A549 (cell line): ENCODE measurements at regions not wholly inside any gene's neighbourhood (a gene's known extent, or its start where the extent isn't known, plus 50 kb on each side); places are given as distances from the start of the nearest gene placed in this dataset.

ENCODE experiments used
- ATAC-seq, 2 experiments: fragments of 200-7000 bp in 1 of 2; fragments of >200 bp in 1 of 2; cut with Nextera tagmentation in 1 of 2; cut with Tn5 transposase in 1 of 2; 3 replicates each; pipeline versions ENCODE4 v1.8.0 to v1.9.1; 2018 to 2020; ENCODE audit warnings: mild to moderate bottlenecking in 1 of 2, moderate library complexity in 1 of 2
- CTCF ChIA-PET: fragments of 300-600 bp; sonication (Branson Sonifier 250); formaldehyde crosslinking; extraction: SDS; loops from one replicate; lab custom pipeline; 2021; ENCODE audit warnings: antibody characterized with exemption, inconsistent platforms; lab: Yijun Ruan, JAX
- POLR2A ChIA-PET: fragments of 350-600 bp; formaldehyde crosslinking; extraction: SDS; loops from one replicate; lab custom pipeline; 2021; ENCODE audit warnings: antibody characterized with exemption, inconsistent platforms; lab: Yijun Ruan, JAX
- DNase-seq, 2 experiments: peaks; one replicate each; pipeline versions ENCODE4 v3.0.0 to v3.0.0-alpha.2; 2011 to 2016; ENCODE audit warnings: low read depth in 1 of 2, low spot score in 1 of 2
- FAIRE-seq: peaks from 2 replicates; lab custom pipeline; 2011; peaks lifted over from hg19 to GRCh38; lab: Jason Lieb, UNC
- H3K27ac ChIP-seq, 2 experiments: fragments of >200 bp; sonication (Bioruptor Twin); formaldehyde crosslinking; 3 replicates each; pipeline ENCODE4 v1.5.1; 2016 to 2017
- H3K4me1 ChIP-seq: fragments of >200 bp; sonication (Bioruptor Twin); formaldehyde crosslinking; 3 replicates; pipeline ENCODE4 v1.6.1; 2016
- H3K4me2 ChIP-seq: fragments of >200 bp; sonication (Bioruptor Twin); formaldehyde crosslinking; 3 replicates; pipeline ENCODE4 v1.6.1; 2016
- H3K4me3 ChIP-seq: fragments of >200 bp; sonication (Bioruptor Twin); formaldehyde crosslinking; 3 replicates; pipeline ENCODE4 v1.5.1; 2016
- H3K9me3 ChIP-seq: fragments of >200 bp; sonication (Bioruptor Twin); formaldehyde crosslinking; 3 replicates; pipeline ENCODE4 v1.6.1; 2016
- CBX2 ChIP-seq: fragments of 200-600 bp; sonication (generic); IDR thresholded peaks from 2 replicates; pipeline ENCODE4 v1.6.1; 2016; ENCODE audit warnings: low read depth, mild to moderate bottlenecking, borderline replicate concordance
- CBX8 ChIP-seq: fragments of 200-600 bp; sonication (generic); IDR thresholded peaks from 2 replicates; pipeline ENCODE4 v1.6.1; 2016
- CHD4 ChIP-seq: fragments of 200-600 bp; sonication (generic); IDR thresholded peaks from 2 replicates; pipeline ENCODE4 v1.6.1; 2016; ENCODE audit warnings: antibody characterized with exemption, mild to moderate bottlenecking, borderline replicate concordance
- EHF ChIP-seq: fragments of 250-450 bp; sonication (Bioruptor Pico); IDR thresholded peaks from 2 replicates; pipeline ENCODE4 v1.5.0; 2020; ENCODE audit warnings: mild to moderate bottlenecking
- FOSB ChIP-seq: fragments of 250-450 bp; sonication (Bioruptor Pico); IDR thresholded peaks from 2 replicates; pipeline ENCODE4 v1.5.0; 2020; ENCODE audit warnings: mild to moderate bottlenecking, moderate library complexity
- FOSL2 ChIP-seq, 2 experiments: fragments of 450-650 bp in 1 of 2; fragments of >200 bp in 1 of 2; sonication (Bioruptor Twin) in 1 of 2; formaldehyde crosslinking; IDR thresholded peaks; 2 replicates each; pipeline versions ENCODE4 v1.5.0 to v1.6.1; 2016 to 2020; ENCODE audit warnings: mild to moderate bottlenecking in 1 of 2, moderate library complexity in 1 of 2
- HEYL ChIP-seq: fragments of 250-450 bp; sonication (Bioruptor Pico); IDR thresholded peaks from 2 replicates; pipeline ENCODE4 v1.8.0; 2021; ENCODE audit warnings: mild to moderate bottlenecking, moderate library complexity
- HOXA7 ChIP-seq: fragments of 250-450 bp; sonication (Bioruptor Pico); IDR thresholded peaks from 2 replicates; pipeline ENCODE4 v1.5.0; 2020; ENCODE audit warnings: mild to moderate bottlenecking, moderate library complexity
- HOXB13 ChIP-seq: fragments of 250-450 bp; sonication (Bioruptor Pico); IDR thresholded peaks from 2 replicates; pipeline ENCODE4 v1.5.0; 2020; ENCODE audit warnings: low read depth, mild to moderate bottlenecking, moderate library complexity
- HOXB5 ChIP-seq: fragments of 250-450 bp; sonication (Bioruptor Pico); IDR thresholded peaks from 2 replicates; pipeline ENCODE4 v1.5.0; 2020; ENCODE audit warnings: mild to moderate bottlenecking, moderate library complexity
- KDM1A ChIP-seq: fragments of 200-600 bp; sonication (generic); IDR thresholded peaks from 2 replicates; pipeline ENCODE4 v1.6.1; 2016; ENCODE audit warnings: low read depth, mild to moderate bottlenecking
- NFE2L2 ChIP-seq: fragments of 150-350 bp; conservative IDR thresholded peaks from 2 replicates; pipeline ENCODE4 v1.6.1; 2014; ENCODE audit warnings: low read length
- POLR2AphosphoS2 ChIP-seq: conservative IDR thresholded peaks from 2 replicates; pipeline ENCODE4 v1.6.1; 2012; ENCODE audit warnings: low read length, improper control_type of control experiment, inconsistent platforms
- RCOR1 ChIP-seq: fragments of 150-350 bp; IDR thresholded peaks from 2 replicates; pipeline ENCODE4 v1.6.1; 2014; ENCODE audit warnings: antibody characterized with exemption, low read length, low read depth
- SMC3 ChIP-seq: fragments of >200 bp; sonication (Bioruptor Twin); formaldehyde crosslinking; IDR thresholded peaks from 3 replicates; pipeline ENCODE4 v1.6.1; 2018; ENCODE audit warnings: inconsistent platforms
- ZC3H11A ChIP-seq: fragments of 450-650 bp; IDR thresholded peaks from 2 replicates; pipeline ENCODE4 v1.6.1; 2014; ENCODE audit warnings: antibody characterized with exemption, mild to moderate bottlenecking
- ZFP36 ChIP-seq: fragments of 450-650 bp; IDR thresholded peaks from 2 replicates; pipeline ENCODE4 v1.6.1; 2014; ENCODE audit warnings: borderline replicate concordance; ENCODE audit not compliant: partially characterized antibody
- WGBS: methylation state at CpG from one replicate; pipeline ENCODE4 v1.1.6; 2017; ENCODE audit errors: missing lambda C conversion rate; 5-methylcytosine and 5-hydroxymethylcytosine counted together
- TF ChIP-seq, protein P1 (sequence below): fragments of 250-450 bp; sonication (Bioruptor Pico); IDR thresholded peaks from 2 replicates; pipeline ENCODE4 v1.5.0; 2020; ENCODE audit warnings: low read depth, mild to moderate bottlenecking, moderate library complexity
- TF ChIP-seq, protein P2 (sequence below): IDR thresholded peaks from 2 replicates; pipeline ENCODE4 v1.6.1; 2012; ENCODE audit warnings: low read depth, borderline replicate concordance
- TF ChIP-seq, protein P3 (sequence below): fragments of 450-650 bp; IDR thresholded peaks from 2 replicates; pipeline ENCODE4 v1.6.1; 2014; ENCODE audit warnings: antibody characterized with exemption
- TF ChIP-seq, protein P4 (sequence below): fragments of >200 bp; sonication (Bioruptor Twin); formaldehyde crosslinking; IDR thresholded peaks from 2 replicates; pipeline ENCODE4 v1.6.1; 2016
- TF ChIP-seq, protein P5 (sequence below): IDR thresholded peaks from 2 replicates; pipeline ENCODE4 v1.6.1; 2012
- TF ChIP-seq, protein P6 (sequence below): fragments of 200-600 bp; sonication (generic); IDR thresholded peaks from 2 replicates; pipeline ENCODE4 v1.6.1; 2016; ENCODE audit warnings: antibody characterized with exemption, mild to moderate bottlenecking, moderate library complexity

DNA sequence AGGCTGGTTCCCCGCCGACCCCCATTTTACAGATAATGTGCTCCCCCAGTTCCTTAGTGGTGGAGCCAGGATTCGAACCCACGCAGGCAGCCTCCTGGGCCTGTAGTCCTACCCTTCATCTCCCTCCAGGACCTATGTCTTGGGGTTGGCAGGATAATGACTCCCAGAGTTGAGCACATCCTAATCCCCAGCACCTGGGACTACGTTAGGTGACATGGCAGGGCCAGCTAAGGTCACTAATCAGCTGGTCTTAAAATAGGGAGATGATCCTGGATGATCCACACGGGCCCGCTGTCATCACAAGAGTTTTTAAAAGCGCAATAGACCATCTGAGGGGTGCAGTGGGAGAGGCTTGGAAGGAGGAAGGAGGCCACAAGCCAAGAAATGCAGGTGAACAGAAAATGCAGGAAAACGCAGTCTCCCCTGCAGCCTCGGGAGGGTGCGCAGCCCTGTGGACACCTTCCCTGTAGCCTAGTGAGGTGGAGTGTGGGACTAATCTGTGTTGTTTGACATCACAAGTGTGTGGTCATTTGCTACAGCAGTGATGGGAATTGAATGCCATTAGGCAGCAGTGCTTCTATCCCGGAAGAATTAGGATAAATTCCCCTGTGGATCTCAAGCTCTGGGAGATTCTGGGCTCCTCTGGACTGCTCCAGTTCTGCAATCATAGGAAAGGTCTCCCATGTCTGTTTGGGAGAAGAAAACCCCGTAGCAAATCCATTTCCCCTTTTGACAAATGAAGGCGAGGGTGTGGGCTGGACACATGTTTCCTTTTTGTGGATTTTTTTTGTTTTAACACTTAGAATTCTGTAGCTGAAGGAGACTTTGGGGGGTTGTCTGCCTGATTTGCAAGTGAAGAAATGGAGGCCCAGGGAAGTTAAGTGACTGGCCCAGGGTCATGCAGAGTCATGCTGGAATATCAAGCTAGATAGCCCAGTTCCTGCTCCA lies 297.7 kb downstream of the SEC14L1 start:
- TF ChIP-seq HOXB5 (no peak), SMC3 (no peak), CBX2 (no peak), HEYL (CRISPR knock-in tag) (no peak)
- CTCF ChIA-PET, result interaction anchor here (1.0 to 5.6 kb wide), 9 partner anchors 8 to 107 kb away, joined by 3 to 28 read pairs (median 4); no protein-coding TSS in a partner anchor

DNA sequence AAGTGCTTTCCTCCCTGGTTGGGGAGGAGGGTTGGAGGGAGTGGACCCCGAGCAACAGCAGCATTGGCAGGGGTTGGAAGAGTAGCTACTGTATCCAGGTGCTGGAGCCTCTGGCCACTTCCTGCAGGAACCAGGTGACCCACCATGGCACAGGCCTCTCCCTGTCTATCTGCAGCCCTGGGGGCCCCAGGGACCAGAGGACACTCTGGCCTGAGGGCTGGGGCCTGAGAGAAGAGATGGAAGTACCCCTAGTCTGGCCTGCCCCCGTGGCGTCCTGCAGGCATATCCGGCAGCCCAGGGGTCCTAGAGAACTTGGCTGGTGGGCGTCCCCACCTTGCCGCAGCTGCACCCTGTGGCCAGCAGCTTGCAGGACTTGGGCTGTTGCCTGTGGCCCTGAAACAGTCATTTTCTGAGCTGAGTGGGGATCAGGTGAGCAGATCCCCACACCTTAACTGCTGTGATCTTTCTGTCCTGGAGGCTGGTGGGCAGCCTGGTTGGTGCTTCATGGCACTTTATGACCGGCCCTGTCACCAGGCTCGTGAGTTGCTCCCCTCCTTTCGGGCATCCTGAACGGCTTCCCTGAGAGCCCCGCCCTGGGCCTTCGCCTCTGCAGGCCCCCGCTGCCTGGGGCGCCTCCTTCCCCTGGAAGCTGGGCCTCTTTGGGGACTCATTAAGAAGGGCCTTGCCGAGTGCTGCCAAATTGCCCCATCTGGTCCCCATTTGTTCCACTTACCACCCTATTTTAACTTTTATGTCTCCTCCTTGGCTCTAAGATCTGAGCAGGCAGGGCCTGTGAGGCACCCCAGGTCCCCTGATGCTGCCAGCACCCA lies 298.6 kb downstream of the SEC14L1 start:
- 94% methylated on average over 15 of the region's 15 CpGs for WGBS
- no peak for ATAC-seq
- peaks cover 8% of the 10 kb centered on the region; the same call in 1 of the 3 replicates for H3K4me1 ChIP-seq
- CTCF ChIA-PET, result interaction anchor here (1.0 to 5.6 kb wide), 11 partner anchors 8 to 108 kb away, joined by 3 to 28 read pairs (median 4); no protein-coding TSS in a partner anchor
- no peak for FAIRE-seq
- peak overlapping the region in 1 of 2 experiments; percentile 30; a peak in 1 of 6 replicates for H3K27ac ChIP-seq
- DNase-seq, result no peak
- H3K9me3 ChIP-seq, result no peaks in the 10 kb centered on the region
- H3K4me3 ChIP-seq, result no peak overlapping the region
- no peak for TF ChIP-seq HEYL (CRISPR knock-in tag)
- TF ChIP-seq ZFP36, result no peak
- TF ChIP-seq EHF (CRISPR knock-in tag), result no peak
- TF ChIP-seq HOXB13, result no peak
- TF ChIP-seq NFE2L2, result no peak
- TF ChIP-seq, protein P1, sequence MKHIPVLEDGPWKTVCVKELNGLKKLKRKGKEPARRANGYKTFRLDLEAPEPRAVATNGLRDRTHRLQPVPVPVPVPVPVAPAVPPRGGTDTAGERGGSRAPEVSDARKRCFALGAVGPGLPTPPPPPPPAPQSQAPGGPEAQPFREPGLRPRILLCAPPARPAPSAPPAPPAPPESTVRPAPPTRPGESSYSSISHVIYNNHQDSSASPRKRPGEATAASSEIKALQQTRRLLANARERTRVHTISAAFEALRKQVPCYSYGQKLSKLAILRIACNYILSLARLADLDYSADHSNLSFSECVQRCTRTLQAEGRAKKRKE (CRISPR knock-in tag), result no peak
- TF ChIP-seq FOSL2 (IDR thresholded peaks at IDR 0.05), result no peak
- no peak for TF ChIP-seq FOSL2 (CRISPR knock-in tag; IDR thresholded peaks at IDR 0.05)
- TF ChIP-seq CBX8, result no peak
- TF ChIP-seq POLR2AphosphoS2, result no peak
- TF ChIP-seq HOXB5, result no peak
- TF ChIP-seq CHD4, result no peak
- TF ChIP-seq, protein P2, sequence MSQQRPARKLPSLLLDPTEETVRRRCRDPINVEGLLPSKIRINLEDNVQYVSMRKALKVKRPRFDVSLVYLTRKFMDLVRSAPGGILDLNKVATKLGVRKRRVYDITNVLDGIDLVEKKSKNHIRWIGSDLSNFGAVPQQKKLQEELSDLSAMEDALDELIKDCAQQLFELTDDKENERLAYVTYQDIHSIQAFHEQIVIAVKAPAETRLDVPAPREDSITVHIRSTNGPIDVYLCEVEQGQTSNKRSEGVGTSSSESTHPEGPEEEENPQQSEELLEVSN, result no peak
- no peak for TF ChIP-seq RCOR1
- TF ChIP-seq, all 56 proteins: peak for 0
- POLR2A ChIA-PET, result no interaction called here
- H3K4me2 ChIP-seq, result no peak overlapping the region

More for the DNA sequence above, 297.7 kb downstream of the SEC14L1 start:
- ATAC-seq (no peak; a peak in 1 of 6 replicates), FAIRE-seq (no peak), DNase-seq (no peak)
- 91% methylated on average over 14 of the region's 14 CpGs for WGBS
- POLR2A ChIA-PET, result no interaction called here
- no peak overlapping the region for H3K4me2 ChIP-seq
- peaks cover 8% of the 10 kb centered on the region; the same call in 1 of the 3 replicates for H3K4me1 ChIP-seq
- peak overlapping the region in 1 of 2 experiments; percentile 30; a peak in 1 of 6 replicates for H3K27ac ChIP-seq
- H3K9me3 ChIP-seq, result no peaks in the 10 kb centered on the region
- H3K4me3 ChIP-seq, result no peak overlapping the region

DNA sequence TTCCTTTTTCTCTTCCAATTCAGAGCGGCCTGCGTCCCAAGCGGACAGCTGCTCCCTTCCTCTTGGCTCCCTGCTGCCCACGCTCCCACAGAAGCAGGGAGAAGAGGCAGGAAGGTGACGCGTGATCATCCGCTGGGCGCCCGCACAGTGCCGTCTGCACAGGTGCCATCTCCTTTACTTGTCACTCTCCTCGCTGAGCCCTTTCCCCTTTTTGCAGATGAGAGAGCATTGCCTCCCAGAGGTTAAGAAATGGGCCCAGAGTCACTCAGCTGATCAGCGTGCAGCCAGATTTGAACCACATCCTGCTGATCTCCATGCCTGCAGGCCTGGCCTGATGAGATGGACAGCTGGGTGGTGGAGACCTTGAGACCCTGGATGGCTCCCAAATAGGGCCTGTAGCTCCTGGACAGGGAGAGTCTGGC lies 299.8 kb downstream of the SEC14L1 start:
- peaks cover 8% of the 10 kb centered on the region; the same call in 1 of the 3 replicates for H3K4me1 ChIP-seq
- H3K27ac ChIP-seq, result no peak overlapping the region
- POLR2A ChIA-PET, result no interaction called here
- CTCF ChIA-PET, result interaction anchor here (1.0 to 5.6 kb wide), 9 partner anchors 9 to 573 kb away, joined by 3 to 28 read pairs (median 4); no protein-coding TSS in a partner anchor
- no peak overlapping the region for H3K4me2 ChIP-seq
- DNase-seq, result no peak
- no peaks in the 10 kb centered on the region for H3K9me3 ChIP-seq
- 96% methylated on average over 12 of the region's 12 CpGs for WGBS
- H3K4me3 ChIP-seq, result no peak overlapping the region
- no peak for ATAC-seq
- no peak for FAIRE-seq
- TF ChIP-seq FOSB (CRISPR knock-in tag), result no peak
- TF ChIP-seq HOXA7 (CRISPR knock-in tag), result no peak
- TF ChIP-seq, protein P3, sequence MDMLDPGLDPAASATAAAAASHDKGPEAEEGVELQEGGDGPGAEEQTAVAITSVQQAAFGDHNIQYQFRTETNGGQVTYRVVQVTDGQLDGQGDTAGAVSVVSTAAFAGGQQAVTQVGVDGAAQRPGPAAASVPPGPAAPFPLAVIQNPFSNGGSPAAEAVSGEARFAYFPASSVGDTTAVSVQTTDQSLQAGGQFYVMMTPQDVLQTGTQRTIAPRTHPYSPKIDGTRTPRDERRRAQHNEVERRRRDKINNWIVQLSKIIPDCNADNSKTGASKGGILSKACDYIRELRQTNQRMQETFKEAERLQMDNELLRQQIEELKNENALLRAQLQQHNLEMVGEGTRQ, result no peak
- no peak for TF ChIP-seq HOXB13
- no peak for TF ChIP-seq KDM1A
- TF ChIP-seq ZC3H11A, result no peak
- TF ChIP-seq, protein P4, sequence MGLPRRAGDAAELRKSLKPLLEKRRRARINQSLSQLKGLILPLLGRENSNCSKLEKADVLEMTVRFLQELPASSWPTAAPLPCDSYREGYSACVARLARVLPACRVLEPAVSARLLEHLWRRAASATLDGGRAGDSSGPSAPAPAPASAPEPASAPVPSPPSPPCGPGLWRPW, result no peak
- TF ChIP-seq, protein P5, sequence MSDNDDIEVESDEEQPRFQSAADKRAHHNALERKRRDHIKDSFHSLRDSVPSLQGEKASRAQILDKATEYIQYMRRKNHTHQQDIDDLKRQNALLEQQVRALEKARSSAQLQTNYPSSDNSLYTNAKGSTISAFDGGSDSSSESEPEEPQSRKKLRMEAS, result no peak
- TF ChIP-seq, protein P6, sequence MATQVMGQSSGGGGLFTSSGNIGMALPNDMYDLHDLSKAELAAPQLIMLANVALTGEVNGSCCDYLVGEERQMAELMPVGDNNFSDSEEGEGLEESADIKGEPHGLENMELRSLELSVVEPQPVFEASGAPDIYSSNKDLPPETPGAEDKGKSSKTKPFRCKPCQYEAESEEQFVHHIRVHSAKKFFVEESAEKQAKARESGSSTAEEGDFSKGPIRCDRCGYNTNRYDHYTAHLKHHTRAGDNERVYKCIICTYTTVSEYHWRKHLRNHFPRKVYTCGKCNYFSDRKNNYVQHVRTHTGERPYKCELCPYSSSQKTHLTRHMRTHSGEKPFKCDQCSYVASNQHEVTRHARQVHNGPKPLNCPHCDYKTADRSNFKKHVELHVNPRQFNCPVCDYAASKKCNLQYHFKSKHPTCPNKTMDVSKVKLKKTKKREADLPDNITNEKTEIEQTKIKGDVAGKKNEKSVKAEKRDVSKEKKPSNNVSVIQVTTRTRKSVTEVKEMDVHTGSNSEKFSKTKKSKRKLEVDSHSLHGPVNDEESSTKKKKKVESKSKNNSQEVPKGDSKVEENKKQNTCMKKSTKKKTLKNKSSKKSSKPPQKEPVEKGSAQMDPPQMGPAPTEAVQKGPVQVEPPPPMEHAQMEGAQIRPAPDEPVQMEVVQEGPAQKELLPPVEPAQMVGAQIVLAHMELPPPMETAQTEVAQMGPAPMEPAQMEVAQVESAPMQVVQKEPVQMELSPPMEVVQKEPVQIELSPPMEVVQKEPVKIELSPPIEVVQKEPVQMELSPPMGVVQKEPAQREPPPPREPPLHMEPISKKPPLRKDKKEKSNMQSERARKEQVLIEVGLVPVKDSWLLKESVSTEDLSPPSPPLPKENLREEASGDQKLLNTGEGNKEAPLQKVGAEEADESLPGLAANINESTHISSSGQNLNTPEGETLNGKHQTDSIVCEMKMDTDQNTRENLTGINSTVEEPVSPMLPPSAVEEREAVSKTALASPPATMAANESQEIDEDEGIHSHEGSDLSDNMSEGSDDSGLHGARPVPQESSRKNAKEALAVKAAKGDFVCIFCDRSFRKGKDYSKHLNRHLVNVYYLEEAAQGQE, result no peak
- TF ChIP-seq HOXB5, result no peak
- TF ChIP-seq NFE2L2, result no peak
